ENCODE measurements at regions not wholly inside any gene's neighbourhood (a gene's known extent, or its start where the extent isn't known, plus 50 kb on each side); places are given as distances from the start of the nearest gene placed in this dataset.

- Histone ChIP-seq H3K27ac (ENCODE audit: low read depth, low read length) (no peak overlapping the region), H3K27me3 (ENCODE audit: control insufficient read depth in 2 of 2, insufficient read depth in 2 of 2, low read length in 2 of 2) (no peaks in the 10 kb centered on the region), H3K9me3 (ENCODE audit: control insufficient read depth in 2 of 3, low read length in 3 of 3) (no peaks in the 10 kb centered on the region), H3K4me3 (ENCODE audit: low read length) (no peak overlapping the region), H3K4me1 (ENCODE audit: control insufficient read depth in 2 of 2, insufficient read depth in 2 of 2, low read length in 2 of 2) (no peaks in the 10 kb centered on the region), H3K36me3 (ENCODE audit: control insufficient read depth in 2 of 3, insufficient read depth in 3 of 3, low read length in 3 of 3) (no peaks in the 10 kb centered on the region)
- H3K4me1 Mint-ChIP-seq = peaks cover 12 to 54% (median 30%) of the 10 kb centered on the region in 7 donors
- CTCF ChIA-PET = no interaction called here
- ATAC-seq (no peak), DNase-seq (no peak)
- intact Hi-C loops (cut with micrococcal nuclease) = loop anchor here in 1 of 2 donors (2.0 kb wide), 1 partner anchor 73 kb away; no protein-coding TSS in a partner anchor
- no peak overlapping the region for H3K4me3 Mint-ChIP-seq
- H3K27me3 Mint-ChIP-seq = no peaks in the 10 kb centered on the region
- no peak overlapping the region for H3K27ac Mint-ChIP-seq
- peaks cover 0 to 9% (median 0%) of the 10 kb centered on the region in 11 donors for H3K9me3 Mint-ChIP-seq
- POLR2A ChIA-PET = no interaction called here
- H3K36me3 Mint-ChIP-seq = peaks cover 4 to 33% (median 23%) of the 10 kb centered on the region in 5 donors
Measured at GRCh38 chr3:15851735-15852134, 54.0 kb upstream of the ANKRD28 start.

DNA sequence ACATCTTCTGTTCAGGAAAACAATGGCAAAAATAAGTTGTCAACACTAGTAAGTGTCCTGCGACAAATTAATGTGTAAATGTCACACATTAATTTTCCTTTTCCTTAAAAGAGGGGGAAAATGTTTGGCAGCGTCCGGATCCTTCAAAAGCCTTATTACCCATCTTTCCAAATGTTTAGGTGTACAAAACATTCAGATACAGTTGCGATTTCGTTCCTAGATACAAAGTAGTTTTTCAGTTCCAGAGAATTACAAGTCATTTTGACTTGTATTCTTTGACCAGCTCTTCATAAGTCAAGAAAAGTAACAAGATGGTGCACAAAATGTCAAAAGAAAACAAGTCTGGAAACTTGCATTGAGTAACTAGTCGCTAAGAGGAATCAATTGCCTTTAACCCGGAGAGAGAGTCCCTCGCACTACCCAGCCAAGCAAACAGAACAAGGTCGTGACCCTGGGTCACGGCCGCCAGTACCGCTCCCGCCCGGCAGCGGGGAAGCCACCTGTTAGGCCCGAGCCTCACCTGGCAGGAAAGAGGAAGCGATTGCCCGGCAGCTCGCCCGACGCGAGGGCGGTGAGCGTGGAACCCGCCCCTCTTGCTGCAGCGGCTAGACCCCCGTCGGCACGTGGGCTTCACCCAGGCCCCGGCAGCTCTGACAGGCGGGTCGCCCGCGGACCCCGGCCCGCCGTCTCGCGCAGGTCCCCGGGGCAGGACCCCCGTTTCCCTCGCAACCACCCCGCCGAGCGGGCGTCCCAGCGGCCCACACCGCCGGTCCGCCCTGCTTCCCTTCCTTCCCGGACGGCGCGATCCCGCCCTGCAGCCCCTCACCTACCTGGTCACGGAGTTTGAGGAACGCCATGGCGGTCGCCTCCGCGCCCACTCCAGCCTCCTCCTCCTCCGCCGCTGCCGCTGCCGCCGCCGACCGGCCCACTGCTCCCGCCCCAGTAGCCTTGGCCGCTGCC, 61.0 kb upstream of the ANKRD28 start:
- Mint-ChIP-seq H3K27me3 (peaks cover 0 to 6% (median 0%) of the 10 kb centered on the region in 5 donors), H3K4me1 (peaks cover 23 to 56% (median 48%) of the 10 kb centered on the region in 7 donors), H3K36me3 (peaks cover 4 to 24% (median 12%) of the 10 kb centered on the region in 5 donors), H3K27ac (peak overlapping the region; percentile 49 to 89 (median 81)), H3K4me3 (peak overlapping the region; percentile 85 to 99 (median 95)), H3K9me3 (peaks cover 0 to 4% (median 0%) of the 10 kb centered on the region in 11 donors)
- Histone ChIP-seq H3K4me3 (ENCODE audit: low read length) (peak overlapping the region; percentile 63), H3K27me3 (ENCODE audit: control insufficient read depth in 2 of 2, insufficient read depth in 2 of 2, low read length in 2 of 2) (no peaks in the 10 kb centered on the region), H3K4me1 (ENCODE audit: control insufficient read depth in 2 of 2, insufficient read depth in 2 of 2, low read length in 2 of 2) (peaks cover 12 to 14% of the 10 kb centered on the region in 2 donors), H3K36me3 (ENCODE audit: control insufficient read depth in 2 of 3, insufficient read depth in 3 of 3, low read length in 3 of 3) (no peaks in the 10 kb centered on the region), H3K9me3 (ENCODE audit: control insufficient read depth in 2 of 3, low read length in 3 of 3) (no peaks in the 10 kb centered on the region), H3K27ac (ENCODE audit: low read depth, low read length) (peak overlapping the region; percentile 77)
- DNase-seq = peak; percentile 30 to 68 (median 58)
- POLR2A ChIA-PET = interaction anchor here (1.0 kb wide), 1 partner anchor 1884 kb away, joined by 3 read pairs; the partner anchor contains the start of gene TBC1D5
- CTCF ChIA-PET = no interaction called here
- intact Hi-C loops (cut with micrococcal nuclease) = loop anchor here (1.0 to 5.0 kb wide), 10 partner anchors 42 to 1457 kb away; partner anchors contain the start of genes CAPN7 (in 2 of the 2), ANKRD28 (in 1 of the 2), BTD (in 1 of the 2) and DPH3 (in 1 of the 2)
- peak; percentile 66 for ATAC-seq

DNA sequence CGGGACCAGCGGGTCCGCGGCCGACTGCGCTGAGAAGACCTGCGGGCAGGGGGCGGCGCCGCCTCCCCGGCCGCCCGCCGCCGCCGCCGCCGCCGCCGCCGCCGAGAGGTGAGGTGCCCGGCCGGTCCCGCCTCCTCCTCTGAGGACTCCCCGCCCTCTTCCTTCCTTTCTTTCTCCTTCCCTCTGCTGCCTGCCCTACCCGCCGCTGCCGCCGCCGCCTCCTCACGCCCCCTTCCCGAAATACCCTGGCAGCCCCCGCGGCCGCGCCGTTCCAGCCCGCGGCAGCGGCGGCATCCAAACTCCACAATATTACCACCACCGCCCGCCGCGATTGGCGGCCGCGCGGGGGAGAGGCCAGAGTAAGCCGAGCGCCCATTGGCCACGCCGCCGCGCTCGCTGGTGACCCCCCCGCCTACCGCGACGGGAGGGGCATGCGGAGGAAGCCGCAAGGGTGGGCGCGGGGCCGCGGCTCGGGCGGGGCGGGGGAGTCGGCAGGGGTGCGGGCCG, 61.8 kb upstream of the ANKRD28 start:
- intact Hi-C loops (cut with micrococcal nuclease) = loop anchor here (1.0 to 5.0 kb wide), 12 partner anchors 43 to 1457 kb away; partner anchors contain the start of genes BTD (in 2 of the 2), CAPN7 (in 2 of the 2), EAF1 (in 2 of the 2) and HACL1 (in 2 of the 2)
- H3K27ac ChIP-seq (ENCODE audit: low read depth, low read length) = peak overlapping the region; percentile 77
- CTCF ChIA-PET = no interaction called here
- Mint-ChIP-seq H3K9me3 (peaks cover 0 to 3% (median 0%) of the 10 kb centered on the region in 11 donors), H3K27ac (peak overlapping the region in 6 of 9 donors; percentile 76 to 98 (median 92)), H3K4me3 (peak overlapping the region; percentile 85 to 99 (median 95)), H3K4me1 (peaks cover 21 to 50% (median 43%) of the 10 kb centered on the region in 7 donors), H3K36me3 (peaks cover 0 to 17% (median 6%) of the 10 kb centered on the region in 5 donors), H3K27me3 (peaks cover 0 to 10% (median 0%) of the 10 kb centered on the region in 5 donors)
- peak; percentile 91 for ATAC-seq
- no peaks in the 10 kb centered on the region for H3K36me3 ChIP-seq (ENCODE audit: control insufficient read depth in 2 of 3, insufficient read depth in 3 of 3, low read length in 3 of 3)
- POLR2A ChIA-PET = no interaction called here
- peaks cover 12 to 14% of the 10 kb centered on the region in 2 donors for H3K4me1 ChIP-seq (ENCODE audit: control insufficient read depth in 2 of 2, insufficient read depth in 2 of 2, low read length in 2 of 2)
- peak; percentile 57 to 86 (median 71) for DNase-seq
- H3K9me3 ChIP-seq (ENCODE audit: control insufficient read depth in 2 of 3, low read length in 3 of 3) = no peaks in the 10 kb centered on the region
- peak overlapping the region; percentile 63 for H3K4me3 ChIP-seq (ENCODE audit: low read length)
- no peaks in the 10 kb centered on the region for H3K27me3 ChIP-seq (ENCODE audit: control insufficient read depth in 2 of 2, insufficient read depth in 2 of 2, low read length in 2 of 2)

DNA sequence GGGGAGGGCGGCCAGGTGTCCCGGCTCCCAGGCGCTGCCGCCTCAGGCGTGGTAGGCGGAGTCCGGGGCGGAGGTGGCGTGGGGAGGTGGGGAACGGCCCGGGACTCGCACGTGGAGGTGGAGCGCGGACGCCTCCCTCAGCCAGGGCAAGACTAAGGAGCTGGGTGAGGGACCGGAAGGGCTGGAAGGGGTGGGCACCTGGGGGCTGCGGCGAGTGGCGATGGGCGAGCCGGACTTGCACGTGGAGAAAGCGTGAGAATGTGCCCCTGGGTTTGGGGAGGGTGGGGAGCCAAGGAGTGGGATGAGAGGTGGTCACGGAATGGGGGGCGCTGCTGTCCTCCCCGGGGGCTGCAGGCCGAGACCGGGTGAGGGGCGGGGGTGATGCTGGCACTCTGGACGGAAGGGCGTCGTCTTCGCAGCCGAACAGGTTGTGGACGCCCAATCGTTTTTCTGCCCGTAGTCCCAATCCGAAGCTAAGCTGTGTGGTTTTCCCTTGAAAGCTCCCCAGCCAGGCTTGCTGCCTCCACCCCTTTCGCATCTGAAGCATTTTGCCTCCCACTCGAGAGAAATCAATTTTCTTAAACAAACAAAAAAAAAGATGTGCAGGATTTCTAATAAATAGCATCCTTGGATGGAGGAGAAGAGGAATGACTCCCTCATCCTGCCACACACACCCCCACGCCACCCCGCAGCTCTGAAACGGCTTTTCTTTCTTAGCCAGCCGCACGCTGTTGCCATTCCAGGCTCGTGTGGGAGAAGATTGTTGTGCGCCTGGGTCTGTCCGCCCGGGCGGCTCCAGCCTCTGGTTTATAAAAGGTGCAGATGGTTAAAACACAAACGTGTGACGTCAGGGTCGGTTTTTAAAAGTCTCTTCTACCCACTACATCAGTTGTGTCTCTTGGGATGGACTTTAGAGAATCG, 62.5 kb upstream of the ANKRD28 start:
- H3K4me3 ChIP-seq (ENCODE audit: low read length) = peak overlapping the region; percentile 61
- Mint-ChIP-seq H3K36me3 (peaks cover 0 to 11% (median 3%) of the 10 kb centered on the region in 5 donors), H3K4me3 (peak overlapping the region; percentile 82 to 99 (median 90)), H3K27ac (peak overlapping the region; percentile 40 to 88 (median 77)), H3K4me1 (peaks cover 21 to 46% (median 39%) of the 10 kb centered on the region in 7 donors), H3K27me3 (peaks cover 0 to 10% (median 0%) of the 10 kb centered on the region in 5 donors), H3K9me3 (peaks cover 0 to 5% (median 0%) of the 10 kb centered on the region in 11 donors)
- intact Hi-C loops (cut with micrococcal nuclease) = loop anchor here (1.0 to 5.0 kb wide), 5 partner anchors 230 to 913 kb away; partner anchors contain the start of genes NR2C2 (in 2 of the 2), BTD (in 1 of the 2), EAF1 (in 1 of the 2) and HACL1 (in 1 of the 2)
- ATAC-seq (no peak), DNase-seq (peak in 5 of 9 donors; percentile 5 to 11 (median 10))
- H3K27me3 ChIP-seq (ENCODE audit: control insufficient read depth in 2 of 2, insufficient read depth in 2 of 2, low read length in 2 of 2) = no peaks in the 10 kb centered on the region
- peaks cover 12 to 14% of the 10 kb centered on the region in 2 donors for H3K4me1 ChIP-seq (ENCODE audit: control insufficient read depth in 2 of 2, insufficient read depth in 2 of 2, low read length in 2 of 2)
- POLR2A ChIA-PET = interaction anchor here (0.6 to 0.9 kb wide), 2 partner anchors 18 to 558 kb away, joined by 3 to 5 read pairs; no protein-coding TSS in a partner anchor
- H3K9me3 ChIP-seq (ENCODE audit: control insufficient read depth in 2 of 3, low read length in 3 of 3) = no peaks in the 10 kb centered on the region
- H3K27ac ChIP-seq (ENCODE audit: low read depth, low read length) = peak overlapping the region; percentile 31
- CTCF ChIA-PET = interaction anchor here (0.6 to 1.0 kb wide), 2 partner anchors 656 to 901 kb away, joined by 3 read pairs; no protein-coding TSS in a partner anchor
- H3K36me3 ChIP-seq (ENCODE audit: control insufficient read depth in 2 of 3, insufficient read depth in 3 of 3, low read length in 3 of 3) = no peaks in the 10 kb centered on the region

DNA sequence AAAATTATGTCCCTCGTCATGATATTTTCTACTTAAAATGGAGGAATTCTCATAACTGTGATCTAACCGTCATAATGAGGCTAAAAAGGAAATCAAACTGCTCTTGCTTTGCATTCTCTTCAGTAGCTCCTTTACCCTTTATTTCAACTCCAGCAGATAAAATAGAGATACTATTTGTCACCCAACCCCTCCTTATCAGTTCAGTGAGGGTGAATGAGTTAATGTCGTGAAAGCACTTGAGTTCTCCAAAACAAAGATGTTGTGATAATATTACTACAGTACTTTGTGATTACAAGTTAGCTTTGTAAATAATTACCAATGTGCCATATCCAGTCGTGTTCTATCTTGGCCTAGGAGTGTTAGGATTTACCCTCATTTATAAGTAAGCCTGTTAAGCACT, 63.4 kb upstream of the ANKRD28 start:
- no peak overlapping the region for H3K4me3 ChIP-seq (ENCODE audit: low read length)
- intact Hi-C loops (cut with micrococcal nuclease) = loop anchor here (2.0 to 5.0 kb wide), 2 partner anchors 914 kb away; partner anchors contain the start of gene NR2C2 (in 2 of the 2)
- H3K36me3 ChIP-seq (ENCODE audit: control insufficient read depth in 2 of 3, insufficient read depth in 3 of 3, low read length in 3 of 3) = no peaks in the 10 kb centered on the region
- peaks cover 0 to 5% (median 0%) of the 10 kb centered on the region in 11 donors for H3K9me3 Mint-ChIP-seq
- no peak for ATAC-seq
- H3K4me1 Mint-ChIP-seq = peaks cover 19 to 38% (median 34%) of the 10 kb centered on the region in 7 donors
- H3K9me3 ChIP-seq (ENCODE audit: control insufficient read depth in 2 of 3, low read length in 3 of 3) = no peaks in the 10 kb centered on the region
- no peaks in the 10 kb centered on the region for H3K27me3 ChIP-seq (ENCODE audit: control insufficient read depth in 2 of 2, insufficient read depth in 2 of 2, low read length in 2 of 2)
- ChIA-PET POLR2A (no interaction called here), CTCF (interaction anchor here (0.6 to 1.0 kb wide), 3 partner anchors 657 to 902 kb away, joined by 3 read pairs; no protein-coding TSS in a partner anchor)
- H3K27me3 Mint-ChIP-seq = peaks cover 0 to 10% (median 0%) of the 10 kb centered on the region in 5 donors
- H3K27ac Mint-ChIP-seq = peak overlapping the region; percentile 10 to 88 (median 40)
- H3K27ac ChIP-seq (ENCODE audit: low read depth, low read length) = no peak overlapping the region
- no peak for DNase-seq
- peaks cover 0 to 6% (median 0%) of the 10 kb centered on the region in 5 donors for H3K36me3 Mint-ChIP-seq
- peak overlapping the region; percentile 82 to 99 (median 90) for H3K4me3 Mint-ChIP-seq
- H3K4me1 ChIP-seq (ENCODE audit: control insufficient read depth in 2 of 2, insufficient read depth in 2 of 2, low read length in 2 of 2) = peaks cover 12 to 14% of the 10 kb centered on the region in 2 donors

Measured in naive thymus-derived CD4-positive, alpha-beta T cell (primary cell).